C4-2B (cell line): ENCODE measurements at regions not wholly inside any gene's neighbourhood (a gene's known extent, or its start where the extent isn't known, plus 50 kb on each side); places are given as distances from the start of the nearest gene placed in this dataset.
"Not testable (repeated sequence)": the region's sequence is repeated elsewhere in the genome, so short reads cannot be mapped to it uniquely, and the experiment has no call there.

Source experiments
- H3K27ac ChIP-seq: fragments of 450-650 bp; 2 replicates; pipeline ENCODE4 v1.5.1; 2017
- ZFX ChIP-seq: fragments of 450-650 bp; IDR thresholded peaks from 2 replicates; pipeline ENCODE4 v1.6.1; 2017
- TF ChIP-seq, protein P1 (sequence below): fragments of 450-650 bp; conservative IDR thresholded peaks from 2 replicates; pipeline ENCODE4 v1.5.1; 2017; ENCODE audit warnings: mild to moderate bottlenecking

DNA sequence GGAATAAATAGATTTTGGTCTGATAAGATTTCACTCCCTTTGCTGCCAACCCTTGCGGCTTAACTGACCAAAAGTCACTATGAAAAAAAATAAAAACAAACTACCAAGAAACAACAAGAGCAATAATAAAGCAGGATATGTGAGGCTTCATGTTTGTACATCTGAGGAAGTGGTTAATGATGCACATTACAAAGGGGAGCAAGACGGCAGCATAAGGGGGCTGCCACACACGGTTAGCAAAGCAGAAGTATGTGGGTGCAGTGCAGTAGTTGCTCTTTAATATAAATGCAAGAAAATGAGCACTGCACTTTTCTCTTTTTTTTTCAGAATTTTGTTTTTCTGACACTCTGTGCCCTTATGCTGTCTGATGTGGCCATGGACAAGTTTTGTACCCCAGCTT lies 377.1 kb upstream of the CNTNAP5 start:
- TF ChIP-seq, protein P1, sequence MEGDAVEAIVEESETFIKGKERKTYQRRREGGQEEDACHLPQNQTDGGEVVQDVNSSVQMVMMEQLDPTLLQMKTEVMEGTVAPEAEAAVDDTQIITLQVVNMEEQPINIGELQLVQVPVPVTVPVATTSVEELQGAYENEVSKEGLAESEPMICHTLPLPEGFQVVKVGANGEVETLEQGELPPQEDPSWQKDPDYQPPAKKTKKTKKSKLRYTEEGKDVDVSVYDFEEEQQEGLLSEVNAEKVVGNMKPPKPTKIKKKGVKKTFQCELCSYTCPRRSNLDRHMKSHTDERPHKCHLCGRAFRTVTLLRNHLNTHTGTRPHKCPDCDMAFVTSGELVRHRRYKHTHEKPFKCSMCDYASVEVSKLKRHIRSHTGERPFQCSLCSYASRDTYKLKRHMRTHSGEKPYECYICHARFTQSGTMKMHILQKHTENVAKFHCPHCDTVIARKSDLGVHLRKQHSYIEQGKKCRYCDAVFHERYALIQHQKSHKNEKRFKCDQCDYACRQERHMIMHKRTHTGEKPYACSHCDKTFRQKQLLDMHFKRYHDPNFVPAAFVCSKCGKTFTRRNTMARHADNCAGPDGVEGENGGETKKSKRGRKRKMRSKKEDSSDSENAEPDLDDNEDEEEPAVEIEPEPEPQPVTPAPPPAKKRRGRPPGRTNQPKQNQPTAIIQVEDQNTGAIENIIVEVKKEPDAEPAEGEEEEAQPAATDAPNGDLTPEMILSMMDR, result no peak
- TF ChIP-seq ZFX, result no peak
- H3K27ac ChIP-seq, result no peak overlapping the region

DNA sequence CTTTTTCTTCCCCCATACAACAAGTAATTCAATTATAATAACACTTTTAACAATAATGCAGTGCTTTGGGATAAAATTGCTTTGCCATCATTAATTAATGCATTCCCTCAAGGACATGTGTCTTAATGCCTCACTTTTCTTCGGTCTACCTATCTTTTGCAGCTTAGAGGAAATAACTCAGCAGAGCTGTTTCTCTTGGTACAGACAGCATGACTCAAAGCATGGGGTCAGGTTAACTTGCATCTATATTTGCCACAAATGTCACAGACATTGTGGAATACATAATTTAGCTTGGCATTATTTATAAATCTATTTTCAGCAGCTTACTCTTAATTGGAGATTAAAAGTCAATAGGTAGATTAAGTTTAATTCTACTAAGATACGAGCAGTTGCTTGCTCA lies 376.1 kb upstream of the CNTNAP5 start:
- TF ChIP-seq, protein P1, result no peak
- TF ChIP-seq ZFX, result no peak
- H3K27ac ChIP-seq, result no peak overlapping the region

- no peak overlapping the region for H3K27ac ChIP-seq
- no peak for TF ChIP-seq ZFX
- TF ChIP-seq, protein P1, result no peak
Measured at GRCh38 chr2:123651151-123651550, 373.9 kb upstream of the CNTNAP5 start.

DNA sequence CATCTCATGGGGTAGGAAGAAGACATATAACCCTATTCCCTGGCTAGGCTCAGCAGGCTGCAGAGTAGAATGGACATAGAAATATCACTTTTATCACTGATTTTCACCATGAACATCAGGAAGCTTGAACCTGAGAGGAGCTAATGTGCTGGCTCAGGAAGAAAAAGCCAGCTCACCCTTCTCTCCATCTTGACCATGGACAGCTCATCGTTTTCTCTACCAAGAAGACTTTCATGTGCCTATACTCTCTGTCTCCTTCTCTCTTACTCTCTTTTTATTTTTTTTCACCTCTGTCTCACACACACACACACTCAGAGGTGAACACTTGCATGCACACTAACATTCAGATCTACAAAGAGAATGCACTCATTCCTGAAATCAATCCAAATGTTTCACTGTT lies 372.8 kb upstream of the CNTNAP5 start:
- no peak for TF ChIP-seq ZFX
- TF ChIP-seq, protein P1, result no peak
- no peak overlapping the region for H3K27ac ChIP-seq

DNA sequence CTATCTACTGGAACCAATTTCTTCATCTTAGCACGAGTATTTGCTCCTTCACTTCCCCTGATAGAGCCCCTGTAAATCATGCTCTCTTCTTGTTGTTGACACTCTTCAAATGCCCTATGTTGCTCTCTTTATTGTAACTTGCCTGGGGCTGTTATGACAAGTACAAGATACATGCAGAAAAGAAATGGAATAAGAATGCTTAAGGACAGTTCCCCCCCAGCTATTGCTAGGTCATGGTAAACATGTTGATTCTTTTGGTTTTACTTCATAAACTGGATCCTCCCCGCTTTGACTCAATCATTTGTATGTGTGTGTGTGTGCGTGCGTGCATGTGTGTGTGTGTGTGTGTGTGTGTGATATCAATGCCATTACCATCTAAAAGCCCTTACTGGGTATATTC lies 368.5 kb upstream of the CNTNAP5 start:
- no peak for TF ChIP-seq ZFX
- TF ChIP-seq, protein P1, result no peak
- no peak overlapping the region for H3K27ac ChIP-seq

GRCh38 chr2:123659120-123659519 lies 366.0 kb upstream of the CNTNAP5 start:
- H3K27ac ChIP-seq, result no peak overlapping the region

GRCh38 chr2:123670286-123670685 lies 354.8 kb upstream of the CNTNAP5 start:
- H3K27ac ChIP-seq, result no peak overlapping the region
- TF ChIP-seq ZFX, result no peak
- TF ChIP-seq, protein P1, result no peak

More at GRCh38 chr2:123659120-123659519, 366.0 kb upstream of the CNTNAP5 start:
- TF ChIP-seq ZFX, result no peak
- TF ChIP-seq, protein P1, result no peak

DNA sequence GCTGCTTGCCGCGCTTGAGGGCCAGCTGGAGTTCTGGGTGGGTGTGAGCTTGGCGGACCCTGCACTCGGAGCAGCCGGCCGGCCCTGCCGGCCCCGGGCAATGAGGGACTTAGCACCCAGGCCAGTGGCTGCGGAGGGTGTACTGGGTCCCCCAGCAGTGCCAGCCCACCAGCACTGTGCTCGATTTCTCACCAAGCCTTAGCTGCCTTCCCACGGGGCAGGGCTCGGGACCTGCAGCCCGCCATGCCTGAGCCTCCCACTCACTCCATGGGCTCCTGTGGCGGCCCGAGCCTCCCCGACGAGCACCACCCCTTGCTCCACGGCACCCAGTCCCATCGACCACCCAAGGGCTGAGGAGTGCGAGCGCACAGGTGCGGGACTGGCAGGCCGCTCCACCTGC lies 341.3 kb upstream of the CNTNAP5 start:
- not testable (repeated sequence) for H3K27ac ChIP-seq
